Uterus (tissue), 2 donors: ENCODE measurements at regions not wholly inside any gene's neighbourhood (a gene's known extent, or its start where the extent isn't known, plus 50 kb on each side); places are given as distances from the start of the nearest gene placed in this dataset.

Experiments
- CTCF ChIP-seq, 4 experiments: fragments of 200-600 bp in 2 of 4; fragments of 450-650 bp in 2 of 4; sonication (generic) in 2 of 4; IDR thresholded peaks; one replicate each; pipeline ENCODE4 v1.5.1; 2016 to 2019; ENCODE audit warnings: antibody characterized with exemption in 4 of 4, mild to moderate bottlenecking in 2 of 4, moderate library complexity in 1 of 4
- POLR2A ChIP-seq, 2 donors: fragments of 450-650 bp; IDR thresholded peaks; one replicate each; pipeline ENCODE4 v1.6.1; 2016; ENCODE audit warnings: antibody characterized with exemption in 2 of 2, mild to moderate bottlenecking in 1 of 2, moderate library complexity in 1 of 2

GRCh38 chr20:50295762-50296449 lies 105.3 kb downstream of the CEBPB start:
- TF ChIP-seq CTCF (IDR thresholded peaks at IDR 0.05) (no peak), POLR2A (IDR thresholded peaks at IDR 0.05) (no peak)
